ENCODE measurements at regions not wholly inside any gene's neighbourhood (a gene's known extent, or its start where the extent isn't known, plus 50 kb on each side); places are given as distances from the start of the nearest gene placed in this dataset.

DNA sequence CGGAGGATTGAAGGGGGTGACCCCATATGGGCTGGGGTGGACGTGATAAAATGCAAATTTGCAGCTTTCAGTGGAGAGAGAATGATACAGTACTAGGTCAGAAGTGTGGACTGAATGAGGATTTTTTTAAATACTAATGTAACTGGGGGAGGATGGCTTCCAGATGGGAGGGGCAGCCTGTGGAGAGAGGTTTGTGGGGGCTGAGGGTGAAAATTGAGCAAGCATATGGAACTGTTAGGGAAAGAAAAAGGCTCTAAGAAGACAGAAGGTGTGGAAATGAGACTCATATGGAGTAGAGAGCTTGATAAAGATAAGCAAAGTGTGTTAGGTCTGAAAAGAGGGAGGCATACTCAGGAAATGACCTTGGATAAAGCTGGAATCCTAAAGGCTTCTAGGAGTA lies 926.4 kb downstream of the IGSF11 start:
- no peaks in the 10 kb centered on the region for H3K9me3 ChIP-seq (replicated peaks; ENCODE audit: insufficient read depth, low read length)
- TF ChIP-seq EZH2phosphoT487 (IDR thresholded peaks at IDR 0.05; ENCODE audit: low read length) (no peak), EZH2 (optimal IDR thresholded peaks at IDR 0.05; ENCODE audit: low read depth, low read length) (no peak)
- TF ChIP-seq, protein P1, sequence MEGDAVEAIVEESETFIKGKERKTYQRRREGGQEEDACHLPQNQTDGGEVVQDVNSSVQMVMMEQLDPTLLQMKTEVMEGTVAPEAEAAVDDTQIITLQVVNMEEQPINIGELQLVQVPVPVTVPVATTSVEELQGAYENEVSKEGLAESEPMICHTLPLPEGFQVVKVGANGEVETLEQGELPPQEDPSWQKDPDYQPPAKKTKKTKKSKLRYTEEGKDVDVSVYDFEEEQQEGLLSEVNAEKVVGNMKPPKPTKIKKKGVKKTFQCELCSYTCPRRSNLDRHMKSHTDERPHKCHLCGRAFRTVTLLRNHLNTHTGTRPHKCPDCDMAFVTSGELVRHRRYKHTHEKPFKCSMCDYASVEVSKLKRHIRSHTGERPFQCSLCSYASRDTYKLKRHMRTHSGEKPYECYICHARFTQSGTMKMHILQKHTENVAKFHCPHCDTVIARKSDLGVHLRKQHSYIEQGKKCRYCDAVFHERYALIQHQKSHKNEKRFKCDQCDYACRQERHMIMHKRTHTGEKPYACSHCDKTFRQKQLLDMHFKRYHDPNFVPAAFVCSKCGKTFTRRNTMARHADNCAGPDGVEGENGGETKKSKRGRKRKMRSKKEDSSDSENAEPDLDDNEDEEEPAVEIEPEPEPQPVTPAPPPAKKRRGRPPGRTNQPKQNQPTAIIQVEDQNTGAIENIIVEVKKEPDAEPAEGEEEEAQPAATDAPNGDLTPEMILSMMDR (IDR thresholded peaks at IDR 0.05; ENCODE audit: low read length) = no peak
- no peak overlapping the region for H3K4me3 ChIP-seq (ENCODE audit: low read length)
- H3K27ac ChIP-seq (ENCODE audit: low read length) = no peak overlapping the region
- H3K27me3 ChIP-seq (replicated peaks; ENCODE audit: insufficient read depth, low read length) = peaks cover 6% of the 10 kb centered on the region; the same call in 1 of the 2 replicates
- H3K4me2 ChIP-seq (ENCODE audit: low read depth, low read length) = no peak overlapping the region
- H3K79me2 ChIP-seq (ENCODE audit: low read length) = no peaks in the 10 kb centered on the region
- no peak for DNase-seq
- no peaks in the 10 kb centered on the region for H3F3A ChIP-seq (ENCODE audit: insufficient read depth, low read length)
- no peaks in the 10 kb centered on the region for H4K20me1 ChIP-seq (ENCODE audit: insufficient read depth, low read length)
- no peak overlapping the region for H3K9ac ChIP-seq (ENCODE audit: low read length)
- no peaks in the 10 kb centered on the region for H3K9me2 ChIP-seq (replicated peaks; ENCODE audit: insufficient read depth, low read length)
- H2AFZ ChIP-seq (ENCODE audit: low read length) = no peak overlapping the region
- peaks cover 3% of the 10 kb centered on the region for H3K4me1 ChIP-seq (ENCODE audit: low read length)
- no peaks in the 10 kb centered on the region for H3K36me3 ChIP-seq (replicated peaks; ENCODE audit: insufficient read depth, low read length)

DNA sequence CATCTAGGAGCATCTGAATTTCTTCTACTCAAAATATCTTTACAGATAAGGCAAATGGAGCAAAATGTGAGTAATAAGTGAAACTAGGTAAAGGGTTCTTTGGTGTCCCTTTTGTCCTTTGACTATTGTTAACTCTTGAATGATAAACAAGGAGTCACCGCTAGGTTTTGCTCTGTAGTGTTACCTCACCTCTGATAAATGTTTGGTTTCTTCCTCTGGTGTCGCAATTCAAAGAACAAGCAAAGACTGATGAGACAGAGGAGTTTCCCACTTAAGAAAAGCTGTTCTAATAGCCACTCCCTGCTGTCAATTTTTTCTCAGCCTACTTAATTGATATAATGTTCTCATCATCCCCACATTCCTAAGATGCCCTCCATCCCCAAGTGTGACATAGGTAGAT lies 925.9 kb downstream of the IGSF11 start:
- Histone ChIP-seq H3K27ac (ENCODE audit: low read length) (no peak overlapping the region), H2AFZ (ENCODE audit: low read length) (no peak overlapping the region), H3K4me2 (ENCODE audit: low read depth, low read length) (no peak overlapping the region), H3K79me2 (ENCODE audit: low read length) (no peaks in the 10 kb centered on the region), H3K9me2 (replicated peaks; ENCODE audit: insufficient read depth, low read length) (no peaks in the 10 kb centered on the region), H3K9ac (ENCODE audit: low read length) (no peak overlapping the region), H3K9me3 (replicated peaks; ENCODE audit: insufficient read depth, low read length) (no peaks in the 10 kb centered on the region), H3K4me1 (ENCODE audit: low read length) (no peaks in the 10 kb centered on the region), H3F3A (ENCODE audit: insufficient read depth, low read length) (no peaks in the 10 kb centered on the region), H3K27me3 (replicated peaks; ENCODE audit: insufficient read depth, low read length) (peaks cover 5% of the 10 kb centered on the region; the same call in 1 of the 2 replicates), H3K36me3 (replicated peaks; ENCODE audit: insufficient read depth, low read length) (no peaks in the 10 kb centered on the region), H4K20me1 (ENCODE audit: insufficient read depth, low read length) (no peaks in the 10 kb centered on the region), H3K4me3 (ENCODE audit: low read length) (no peak overlapping the region)
- TF ChIP-seq EZH2 (optimal IDR thresholded peaks at IDR 0.05; ENCODE audit: low read depth, low read length) = no peak
- TF ChIP-seq, protein P1 (IDR thresholded peaks at IDR 0.05; ENCODE audit: low read length) = no peak
- TF ChIP-seq EZH2phosphoT487 (IDR thresholded peaks at IDR 0.05; ENCODE audit: low read length) = no peak
- DNase-seq = no peak

- no peak for DNase-seq
- Histone ChIP-seq H3K27ac (ENCODE audit: low read length) (no peak overlapping the region), H3K9ac (ENCODE audit: low read length) (no peak overlapping the region), H3F3A (ENCODE audit: insufficient read depth, low read length) (no peaks in the 10 kb centered on the region), H3K4me2 (ENCODE audit: low read depth, low read length) (no peak overlapping the region), H3K4me3 (ENCODE audit: low read length) (no peak overlapping the region), H3K4me1 (ENCODE audit: low read length) (no peaks in the 10 kb centered on the region), H3K9me3 (replicated peaks; ENCODE audit: insufficient read depth, low read length) (no peaks in the 10 kb centered on the region), H3K9me2 (replicated peaks; ENCODE audit: insufficient read depth, low read length) (no peaks in the 10 kb centered on the region), H4K20me1 (ENCODE audit: insufficient read depth, low read length) (no peaks in the 10 kb centered on the region), H3K27me3 (replicated peaks; ENCODE audit: insufficient read depth, low read length) (no peaks in the 10 kb centered on the region), H3K79me2 (ENCODE audit: low read length) (no peaks in the 10 kb centered on the region), H2AFZ (ENCODE audit: low read length) (no peak overlapping the region), H3K36me3 (replicated peaks; ENCODE audit: insufficient read depth, low read length) (no peaks in the 10 kb centered on the region)
- TF ChIP-seq EZH2 (optimal IDR thresholded peaks at IDR 0.05; ENCODE audit: low read depth, low read length) (no peak), EZH2phosphoT487 (IDR thresholded peaks at IDR 0.05; ENCODE audit: low read length) (no peak)
- TF ChIP-seq, protein P1 (IDR thresholded peaks at IDR 0.05; ENCODE audit: low read length) = no peak
These were observed 924.4 kb downstream of the IGSF11 start for GRCh38 chr3:118110211-118110610.

Data from MM.1S (cell line).